ENCODE measurements at regions not wholly inside any gene's neighbourhood (a gene's known extent, or its start where the extent isn't known, plus 50 kb on each side); places are given as distances from the start of the nearest gene placed in this dataset.

GRCh38 chr13:40478775-40479174 is 187.7 kb downstream of the FOXO1 start:
- TF ChIP-seq CTCF (IDR thresholded peaks at IDR 0.05) (no peak), POLR2A (IDR thresholded peaks at IDR 0.05) (no peak)
